HEK293T (cell line): ENCODE measurements at regions not wholly inside any gene's neighbourhood (a gene's known extent, or its start where the extent isn't known, plus 50 kb on each side); places are given as distances from the start of the nearest gene placed in this dataset.

ENCODE experiments used
- CTCF ChIA-PET: fragments of 350-600 bp; formaldehyde crosslinking; extraction: SDS; loops from one replicate; lab custom pipeline; 2021; ENCODE audit warnings: antibody characterized with exemption, inconsistent platforms; lab: Yijun Ruan, JAX
- POLR2A ChIA-PET: fragments of 350-600 bp; formaldehyde crosslinking; extraction: SDS; loops from one replicate; lab custom pipeline; 2020; ENCODE audit warnings: antibody characterized with exemption, inconsistent platforms; lab: Yijun Ruan, JAX
- DNase-seq: peaks from one replicate; pipeline ENCODE4 v3.0.0; 2012; ENCODE audit warnings: mixed read lengths; ENCODE audit errors: extremely low spot score
- ARNT ChIP-seq: fragments of 450-650 bp; IDR thresholded peaks from 2 replicates; pipeline ENCODE4 v1.6.1; 2017; ENCODE audit warnings: mild to moderate bottlenecking
- BHLHE40 ChIP-seq: fragments of 450-650 bp; IDR thresholded peaks from 2 replicates; pipeline ENCODE4 v1.6.1; 2016; ENCODE audit warnings: mild to moderate bottlenecking, moderate library complexity, borderline replicate concordance
- CTBP1 ChIP-seq: fragments of 450-650 bp; IDR thresholded peaks from 2 replicates; pipeline ENCODE4 v1.6.1; 2016; ENCODE audit warnings: borderline replicate concordance
- ELF4 ChIP-seq: fragments of 450-650 bp; IDR thresholded peaks from 2 replicates; pipeline ENCODE4 v1.6.1; 2017; ENCODE audit warnings: antibody characterized with exemption
- FOXA1 ChIP-seq: fragments of 450-650 bp; IDR thresholded peaks from 2 replicates; pipeline ENCODE4 v1.6.1; 2016; ENCODE audit warnings: mild to moderate bottlenecking
- FOXK2 ChIP-seq: fragments of 450-650 bp; IDR thresholded peaks from 2 replicates; pipeline ENCODE4 v1.6.1; 2016; ENCODE audit warnings: mild to moderate bottlenecking
- FOXM1 ChIP-seq: fragments of 450-650 bp; IDR thresholded peaks from 2 replicates; pipeline ENCODE4 v1.6.1; 2017; ENCODE audit warnings: mild to moderate bottlenecking, borderline replicate concordance
- HDGF ChIP-seq: fragments of 450-650 bp; IDR thresholded peaks from 2 replicates; pipeline ENCODE4 v1.6.1; 2017; ENCODE audit warnings: antibody characterized with exemption, borderline replicate concordance
- L3MBTL2 ChIP-seq: fragments of 450-650 bp; conservative IDR thresholded peaks from 2 replicates; pipeline ENCODE4 v1.6.1; 2016; ENCODE audit warnings: mild to moderate bottlenecking
- LEF1 ChIP-seq: fragments of 450-650 bp; IDR thresholded peaks from 2 replicates; pipeline ENCODE4 v1.6.1; 2017; ENCODE audit warnings: mild to moderate bottlenecking, borderline replicate concordance
- NFRKB ChIP-seq: fragments of 450-650 bp; IDR thresholded peaks from 2 replicates; pipeline ENCODE4 v1.6.1; 2016; ENCODE audit warnings: mild to moderate bottlenecking, moderate library complexity
- PKNOX1 ChIP-seq: fragments of 450-650 bp; IDR thresholded peaks from 2 replicates; pipeline ENCODE4 v1.6.1; 2016
- SP1 ChIP-seq: fragments of 450-650 bp; IDR thresholded peaks from 2 replicates; pipeline ENCODE4 v1.6.1; 2017
- SUZ12 ChIP-seq: fragments of 450-650 bp; IDR thresholded peaks from 2 replicates; pipeline ENCODE4 v1.6.1; 2016; ENCODE audit warnings: mild to moderate bottlenecking
- TARDBP ChIP-seq: fragments of 450-650 bp; IDR thresholded peaks from 2 replicates; pipeline ENCODE4 v1.6.1; 2016
- ZNF384 ChIP-seq: fragments of 450-650 bp; IDR thresholded peaks from 2 replicates; pipeline ENCODE4 v1.6.1; 2016

- no peak for TF ChIP-seq L3MBTL2
- no peak for TF ChIP-seq BHLHE40
- TF ChIP-seq CTBP1: no peak
- TF ChIP-seq LEF1: no peak
- no peak for TF ChIP-seq PKNOX1
- no peak for TF ChIP-seq HDGF
- TF ChIP-seq SUZ12: no peak
- TF ChIP-seq FOXK2: no peak
- no peak for TF ChIP-seq FOXA1
- CTCF ChIA-PET: no interaction called here
- POLR2A ChIA-PET: no interaction called here
- no peak for DNase-seq
Observed at GRCh38 chr4:181173046-181173445, 1070.2 kb upstream of the TENM3 start.

GRCh38 chr4:181176306-181176705, 1066.9 kb upstream of the TENM3 start:
- ChIA-PET POLR2A (no interaction called here), CTCF (no interaction called here)
- no peak for TF ChIP-seq SUZ12
- TF ChIP-seq ZNF384: no peak
- TF ChIP-seq FOXA1: no peak
- TF ChIP-seq HDGF: no peak
- TF ChIP-seq SP1: no peak
- TF ChIP-seq ARNT: no peak
- TF ChIP-seq PKNOX1: no peak
- no peak for TF ChIP-seq LEF1
- TF ChIP-seq BHLHE40: no peak
- no peak for DNase-seq

- TF ChIP-seq ZNF384 (no peak), SUZ12 (no peak), L3MBTL2 (no peak)
- POLR2A ChIA-PET: no interaction called here
- DNase-seq: no peak
- CTCF ChIA-PET: no interaction called here
Observed at GRCh38 chr4:181181331-181181730, 1061.9 kb upstream of the TENM3 start.

- ChIA-PET POLR2A (no interaction called here), CTCF (no interaction called here)
- TF ChIP-seq ZNF384 (no peak), BHLHE40 (no peak), PKNOX1 (no peak), FOXA1 (no peak), ARNT (no peak), SP1 (no peak), ELF4 (no peak), SUZ12 (no peak)
- no peak for DNase-seq
Observed at GRCh38 chr4:181189751-181190150, 1053.5 kb upstream of the TENM3 start.

GRCh38 chr4:181193131-181193930, 1049.9 kb upstream of the TENM3 start:
- ChIA-PET POLR2A (no interaction called here), CTCF (no interaction called here)
- TF ChIP-seq BHLHE40: no peak
- no peak for TF ChIP-seq NFRKB
- TF ChIP-seq CTBP1: no peak
- TF ChIP-seq SUZ12: no peak
- TF ChIP-seq HDGF: no peak
- TF ChIP-seq SP1: no peak
- no peak for TF ChIP-seq ZNF384
- no peak for TF ChIP-seq TARDBP
- TF ChIP-seq LEF1: no peak
- TF ChIP-seq PKNOX1: no peak
- TF ChIP-seq FOXA1: no peak
- TF ChIP-seq ELF4: no peak
- no peak for TF ChIP-seq FOXM1
- no peak for TF ChIP-seq ARNT
- no peak for TF ChIP-seq L3MBTL2
- no peak for TF ChIP-seq FOXK2
- no peak for DNase-seq

GRCh38 chr4:181194096-181194495, 1049.1 kb upstream of the TENM3 start:
- POLR2A ChIA-PET: no interaction called here
- CTCF ChIA-PET: no interaction called here
- TF ChIP-seq BHLHE40: no peak
- no peak for TF ChIP-seq SUZ12
- TF ChIP-seq SP1: no peak
- TF ChIP-seq ZNF384: no peak
- no peak for TF ChIP-seq TARDBP
- no peak for TF ChIP-seq ARNT
- no peak for DNase-seq
